IPS DF 6.9 (cell line): ENCODE measurements at regions not wholly inside any gene's neighbourhood (a gene's known extent, or its start where the extent isn't known, plus 50 kb on each side); places are given as distances from the start of the nearest gene placed in this dataset.

Experiments used
- DNase-seq: peaks from one replicate; pipeline ENCODE4 v3.0.0-alpha.2; 2013; ENCODE audit warnings: low read depth, low spot score
- H3K27ac ChIP-seq: one replicate; pipeline ENCODE4 v1.5.1; 2013; ENCODE audit warnings: low read length, control low read depth
- H3K27me3 ChIP-seq: 2 replicates; pipeline ENCODE4 v1.6.1; 2013; ENCODE audit warnings: mild to moderate bottlenecking, low read length; ENCODE audit not compliant: control insufficient read depth, insufficient read depth
- H3K36me3 ChIP-seq: 2 replicates; pipeline ENCODE4 v1.6.1; 2013; ENCODE audit warnings: low read length; ENCODE audit not compliant: control insufficient read depth, insufficient read depth
- H3K4me1 ChIP-seq: 2 replicates; pipeline ENCODE4 v1.6.1; 2013; ENCODE audit warnings: low read length; ENCODE audit not compliant: control insufficient read depth, insufficient read depth
- H3K4me3 ChIP-seq: 2 replicates; pipeline ENCODE4 v1.5.1; 2013; ENCODE audit warnings: mild to moderate bottlenecking, low read length
- H3K9me3 ChIP-seq: 2 replicates; pipeline ENCODE4 v1.6.1; 2013; ENCODE audit warnings: low read length, inconsistent platforms; ENCODE audit not compliant: control insufficient read depth, insufficient read depth
- WGBS: extraction: QIAGEN DNeasy Blood & Tissue Kit; methylation state at CpG from one replicate; pipeline ENCODE4 v1.1.7; 2013; ENCODE audit warnings: mixed read lengths, missing lambda C conversion rate; ENCODE audit not compliant: insufficient read length, insufficient coverage; 5-methylcytosine and 5-hydroxymethylcytosine counted together

- Histone ChIP-seq H3K36me3 (no peaks in the 10 kb centered on the region), H3K27me3 (no peaks in the 10 kb centered on the region), H3K27ac (no peak overlapping the region), H3K9me3 (no peaks in the 10 kb centered on the region), H3K4me3 (no peak overlapping the region), H3K4me1 (0 out of 2 replicates have a peak, but pooled peaks cover 2% of the 10 kb centered on the region)
- no CpG with 5 or more reads among the region's 8 CpGs for WGBS
- no peak for DNase-seq
Observed at GRCh38 chr13:79226250-79226649, 179.8 kb downstream of the RBM26 start.

DNA sequence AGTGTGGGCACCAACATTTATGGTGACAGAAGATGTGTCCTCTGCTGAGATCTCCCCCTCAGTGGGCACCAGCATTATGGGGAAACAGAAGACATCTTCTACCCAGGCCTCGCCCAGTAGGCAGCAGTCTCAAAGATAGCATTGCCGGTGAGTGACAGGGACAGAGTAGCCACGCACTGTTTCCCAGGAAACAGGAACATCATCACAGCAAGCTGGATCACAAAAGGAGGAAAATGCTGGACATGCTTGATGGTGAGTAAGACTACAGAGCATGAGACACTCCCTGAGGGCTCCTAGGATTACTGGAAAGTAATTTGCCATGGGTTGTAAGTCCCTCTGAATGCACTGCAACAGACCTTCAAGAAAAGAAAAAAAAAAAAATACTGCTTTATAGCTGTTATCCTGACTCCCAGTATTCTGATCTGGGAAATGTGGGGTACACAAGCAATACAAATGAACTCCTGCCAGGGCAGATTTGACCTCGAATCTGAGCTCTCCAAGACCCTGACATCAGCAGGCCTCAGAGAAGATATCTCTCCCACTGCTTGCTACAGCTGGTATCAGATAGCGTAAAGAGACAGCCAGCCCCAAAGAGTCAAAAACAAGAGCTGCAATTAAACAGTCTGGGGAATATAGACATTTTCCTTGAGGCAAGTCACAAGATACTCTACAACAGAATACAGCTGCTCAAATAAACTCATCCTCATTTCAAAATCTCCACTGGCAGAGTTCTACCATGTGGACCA, 180.4 kb downstream of the RBM26 start:
- Histone ChIP-seq H3K36me3 (no peaks in the 10 kb centered on the region), H3K27ac (no peak overlapping the region), H3K4me1 (0 out of 2 replicates have a peak, but pooled peaks cover 2% of the 10 kb centered on the region), H3K4me3 (no peak overlapping the region), H3K9me3 (no peaks in the 10 kb centered on the region), H3K27me3 (no peaks in the 10 kb centered on the region)
- WGBS, result no CpG with 5 or more reads among the region's 5 CpGs
- DNase-seq, result no peak

- no peak overlapping the region for H3K4me3 ChIP-seq
- H3K36me3 ChIP-seq, result no peaks in the 10 kb centered on the region
- H3K4me1 ChIP-seq, result 0 out of 2 replicates have a peak, but pooled peaks cover 2% of the 10 kb centered on the region
- H3K9me3 ChIP-seq, result no peaks in the 10 kb centered on the region
- DNase-seq, result no peak
- H3K27ac ChIP-seq, result no peak overlapping the region
- no CpG with 5 or more reads among the region's 4 CpGs for WGBS
- no peaks in the 10 kb centered on the region for H3K27me3 ChIP-seq
Observed at GRCh38 chr13:79222427-79223205, 183.4 kb downstream of the RBM26 start.

DNA sequence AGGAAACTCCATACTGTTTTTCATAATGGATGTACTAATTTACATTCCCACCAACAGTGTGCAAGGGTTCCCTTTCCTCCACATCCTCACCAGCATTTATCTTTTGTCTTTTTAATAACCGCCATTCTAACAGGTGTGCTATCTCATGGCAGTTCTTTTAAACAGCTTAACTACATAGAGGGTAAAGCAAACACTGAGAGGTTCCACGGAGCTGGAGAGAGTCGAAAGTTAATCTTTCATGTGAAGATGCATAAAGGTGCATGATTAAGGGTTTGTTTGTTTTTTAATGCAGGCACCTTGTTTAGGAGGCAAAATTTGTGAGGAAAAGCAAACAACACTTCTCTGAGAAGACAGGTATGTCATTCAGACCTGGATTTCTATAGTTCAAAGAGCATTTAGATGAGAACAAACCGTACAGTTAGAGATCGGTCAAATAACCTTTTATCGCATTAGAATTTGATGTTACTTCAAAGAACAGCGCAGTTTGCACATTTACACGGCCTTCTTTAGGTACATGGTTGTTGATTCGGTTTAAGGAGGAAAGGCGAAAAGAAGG, 193.9 kb downstream of the RBM26 start:
- no peaks in the 10 kb centered on the region for H3K36me3 ChIP-seq
- DNase-seq, result no peak
- H3K4me1 ChIP-seq, result no peaks in the 10 kb centered on the region; the same call in 1 of the 2 replicates
- H3K27ac ChIP-seq, result no peak overlapping the region
- no CpG with 5 or more reads among the region's 10 CpGs for WGBS
- no peaks in the 10 kb centered on the region for H3K9me3 ChIP-seq
- no peak overlapping the region for H3K4me3 ChIP-seq
- H3K27me3 ChIP-seq, result no peaks in the 10 kb centered on the region

DNA sequence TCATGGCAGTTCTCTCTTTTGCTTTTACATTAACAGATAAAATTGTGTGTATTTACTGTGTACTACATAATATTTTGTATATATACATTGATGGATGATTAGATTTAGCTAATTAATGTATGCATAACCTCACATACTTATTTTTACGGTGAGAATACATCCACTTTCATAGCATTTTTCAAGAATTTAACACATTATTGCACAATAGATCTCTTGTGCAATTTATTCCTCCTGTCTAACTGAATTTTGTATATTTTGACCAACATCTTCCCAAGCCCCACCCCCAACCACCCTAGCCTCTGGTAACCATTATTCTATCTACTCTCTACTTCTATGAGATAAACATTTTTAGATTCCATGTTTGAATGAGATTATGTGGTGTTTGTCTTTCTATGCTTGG, 194.7 kb downstream of the RBM26 start:
- no peak for DNase-seq
- Histone ChIP-seq H3K27me3 (no peaks in the 10 kb centered on the region), H3K9me3 (no peaks in the 10 kb centered on the region), H3K27ac (no peak overlapping the region), H3K36me3 (no peaks in the 10 kb centered on the region), H3K4me1 (no peaks in the 10 kb centered on the region; the same call in 1 of the 2 replicates), H3K4me3 (no peak overlapping the region)
- WGBS, result no CpG with 5 or more reads among the region's 1 CpG

DNA sequence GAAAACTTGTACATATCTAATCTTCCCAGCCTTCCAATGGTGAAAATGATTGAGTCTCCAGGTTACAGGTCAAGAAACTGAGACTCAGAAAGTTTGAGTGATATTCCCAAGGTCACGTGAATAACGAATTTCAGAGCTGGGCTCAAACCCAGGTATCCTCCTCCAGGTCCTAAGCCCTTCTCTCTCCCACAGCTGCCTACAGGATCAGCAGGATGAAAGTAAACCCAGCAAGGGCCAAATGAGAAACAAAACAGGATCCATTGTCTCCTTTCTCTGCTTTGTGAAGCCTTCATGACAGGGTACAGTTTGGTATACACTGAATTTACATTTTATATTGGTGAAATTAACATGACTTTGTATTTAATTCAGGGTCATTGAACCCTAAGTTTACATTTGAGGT, 208.1 kb downstream of the RBM26 start:
- no CpG with 5 or more reads among the region's 2 CpGs for WGBS
- Histone ChIP-seq H3K36me3 (no peaks in the 10 kb centered on the region), H3K27ac (no peak overlapping the region), H3K27me3 (no peaks in the 10 kb centered on the region), H3K4me1 (0 out of 2 replicates have a peak, but pooled peaks cover 1% of the 10 kb centered on the region), H3K4me3 (no peak overlapping the region), H3K9me3 (no peaks in the 10 kb centered on the region)
- DNase-seq, result no peak

DNA sequence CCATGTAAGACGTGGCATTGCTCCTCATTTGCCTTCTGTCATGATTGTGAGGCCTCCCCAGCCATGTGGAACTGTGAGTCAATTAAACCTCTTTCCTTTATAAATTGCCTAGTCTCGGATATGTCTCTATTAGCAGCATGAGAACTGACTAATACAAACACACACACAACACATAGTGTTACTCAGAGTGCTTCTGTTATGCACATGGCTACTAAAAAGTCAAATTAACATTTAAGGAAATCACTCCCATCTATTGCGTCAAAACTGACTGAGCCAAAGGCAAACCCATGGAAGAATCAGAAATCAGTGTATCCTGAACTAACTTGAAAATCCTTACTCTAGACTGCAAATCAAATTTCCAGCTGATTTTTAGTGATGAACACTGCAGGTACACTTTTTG, 209.2 kb downstream of the RBM26 start:
- no peaks in the 10 kb centered on the region for H3K36me3 ChIP-seq
- H3K27ac ChIP-seq, result no peak overlapping the region
- no peaks in the 10 kb centered on the region for H3K27me3 ChIP-seq
- H3K4me1 ChIP-seq, result 0 out of 2 replicates have a peak, but pooled peaks cover 1% of the 10 kb centered on the region
- WGBS, result no CpG with 5 or more reads among the region's 3 CpGs
- no peaks in the 10 kb centered on the region for H3K9me3 ChIP-seq
- DNase-seq, result no peak
- no peak overlapping the region for H3K4me3 ChIP-seq

DNA sequence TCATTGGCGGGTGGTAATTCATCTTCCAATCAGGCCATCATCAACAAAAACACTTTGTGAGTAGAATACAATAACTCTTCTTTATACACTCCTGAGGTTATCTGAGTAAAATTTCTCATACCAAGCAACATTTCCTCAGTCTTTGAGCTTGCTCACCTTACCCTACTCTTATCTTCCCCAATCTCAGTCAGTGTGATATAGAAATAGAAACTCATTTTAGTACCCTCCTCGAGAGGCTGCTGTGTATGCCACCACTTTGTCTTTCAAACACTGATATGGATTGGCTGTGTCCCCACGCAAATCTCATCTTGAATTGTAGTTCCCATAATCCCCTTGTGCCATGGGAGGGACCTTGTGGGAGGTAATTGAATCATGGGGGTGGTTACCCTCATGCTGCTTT, 209.7 kb downstream of the RBM26 start:
- Histone ChIP-seq H3K36me3 (no peaks in the 10 kb centered on the region), H3K27ac (no peak overlapping the region), H3K9me3 (no peaks in the 10 kb centered on the region), H3K4me3 (no peak overlapping the region), H3K4me1 (0 out of 2 replicates have a peak, but pooled peaks cover 1% of the 10 kb centered on the region), H3K27me3 (no peaks in the 10 kb centered on the region)
- no peak for DNase-seq
- whole genome bisulfite sequencing, result no CpG with 5 or more reads among the region's 3 CpGs

GRCh38 chr13:79194727-79195126, 211.3 kb downstream of the RBM26 start:
- H3K4me3 ChIP-seq, result no peak overlapping the region

GRCh38 chr13:79194272-79194671, 211.8 kb downstream of the RBM26 start:
- WGBS, result no CpG with 5 or more reads among the region's 3 CpGs
- no peak for DNase-seq
- H3K9me3 ChIP-seq, result no peaks in the 10 kb centered on the region
- H3K4me3 ChIP-seq, result no peak overlapping the region
- no peaks in the 10 kb centered on the region for H3K27me3 ChIP-seq
- no peaks in the 10 kb centered on the region for H3K36me3 ChIP-seq
- H3K27ac ChIP-seq, result no peak overlapping the region
- 0 out of 2 replicates have a peak, but pooled peaks cover 1% of the 10 kb centered on the region for H3K4me1 ChIP-seq

More at GRCh38 chr13:79194727-79195126, 211.3 kb downstream of the RBM26 start:
- no peak overlapping the region for H3K27ac ChIP-seq
- no peaks in the 10 kb centered on the region for H3K27me3 ChIP-seq
- no peaks in the 10 kb centered on the region for H3K36me3 ChIP-seq
- no peak for DNase-seq
- H3K9me3 ChIP-seq, result no peaks in the 10 kb centered on the region
- 0 out of 2 replicates have a peak, but pooled peaks cover 1% of the 10 kb centered on the region for H3K4me1 ChIP-seq
- no CpG with 5 or more reads among the region's 2 CpGs for WGBS
